PC-9 (cell line): ENCODE measurements at regions not wholly inside any gene's neighbourhood (a gene's known extent, or its start where the extent isn't known, plus 50 kb on each side); places are given as distances from the start of the nearest gene placed in this dataset.

Experiments used
- CTCF ChIP-seq: fragments of 200-600 bp; sonication (generic); conservative IDR thresholded peaks from 2 replicates; pipeline ENCODE4 v1.6.1; 2017; ENCODE audit warnings: mixed run types, antibody characterized with exemption, mild to moderate bottlenecking, moderate library complexity
- EZH2 ChIP-seq: fragments of 200-600 bp; sonication (generic); IDR thresholded peaks from 2 replicates; pipeline ENCODE4 v1.8.0; 2017; ENCODE audit warnings: antibody characterized with exemption, low read depth

DNA sequence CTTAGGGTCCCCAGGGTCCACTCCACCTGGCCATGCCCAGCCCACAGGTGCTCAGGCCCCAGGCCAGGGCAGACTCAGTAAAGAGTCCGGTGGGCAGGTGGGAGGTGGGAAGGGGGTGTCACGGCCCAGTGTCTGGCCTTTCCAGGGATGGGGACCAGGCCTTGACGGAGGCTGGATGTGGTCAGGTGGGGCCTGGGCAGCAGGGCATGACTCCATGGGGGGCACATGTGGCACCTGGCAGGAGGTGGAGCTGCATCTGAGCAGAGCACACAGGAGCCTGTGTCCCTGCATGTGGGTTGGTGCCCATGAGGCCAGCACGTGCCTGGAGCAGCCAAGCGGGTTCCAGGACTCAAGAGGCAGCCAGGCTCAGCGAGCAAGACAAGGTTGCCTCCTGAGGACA lies 132.9 kb downstream of the FAM53A start:
- TF ChIP-seq CTCF (no peak), EZH2 (no peak)
